ENCODE measurements at regions not wholly inside any gene's neighbourhood (a gene's known extent, or its start where the extent isn't known, plus 50 kb on each side); places are given as distances from the start of the nearest gene placed in this dataset.

GRCh38 chr2:200219309-200220113 is 87.0 kb upstream of the SPATS2L start:
- no peak for DNase-seq

GRCh38 chr2:200220251-200220650 is 86.2 kb upstream of the SPATS2L start:
- DNase-seq, result no peak

DNA sequence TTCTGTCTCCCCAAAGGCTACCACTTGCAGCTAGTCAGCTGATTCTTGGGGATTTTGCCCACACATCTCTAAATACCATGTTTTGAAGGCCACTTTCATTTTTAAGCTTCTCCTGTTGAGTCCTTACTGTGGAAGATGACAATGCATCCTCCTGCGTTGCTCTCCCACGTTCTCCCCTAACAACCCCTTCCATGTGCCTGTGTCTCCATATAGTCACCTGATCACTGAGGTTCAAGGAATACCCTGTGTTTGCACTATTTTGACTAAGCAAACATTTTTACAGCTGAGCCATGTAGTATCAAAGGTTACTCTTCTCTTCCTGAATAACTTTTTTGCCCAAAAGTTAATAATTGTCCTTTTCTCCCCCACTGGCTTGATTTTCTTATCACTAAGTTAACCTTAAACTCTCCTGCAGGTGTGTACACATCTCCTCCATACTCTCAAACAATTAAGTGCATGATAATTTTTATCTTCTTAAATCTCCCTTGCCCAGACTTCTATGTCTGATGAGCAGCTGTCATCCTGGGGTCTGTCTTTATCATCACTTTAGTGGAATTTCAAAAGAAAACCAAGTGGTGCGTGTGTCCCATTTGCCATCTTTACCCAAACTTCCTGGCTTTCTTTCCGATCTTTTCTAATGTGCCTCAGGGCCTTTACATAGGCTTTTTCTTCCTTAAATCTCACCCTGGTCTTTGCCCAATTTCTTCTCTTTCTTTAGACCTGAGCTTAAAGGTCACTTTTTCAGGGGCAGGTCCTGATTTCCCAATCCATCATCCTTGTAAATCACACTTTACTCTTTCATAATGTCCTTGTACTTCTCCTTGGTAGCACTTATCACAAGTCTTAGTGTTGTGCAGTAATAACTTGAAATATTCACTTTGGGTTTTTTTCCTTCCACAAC is 85.2 kb upstream of the SPATS2L start:
- no peak for DNase-seq

DNA sequence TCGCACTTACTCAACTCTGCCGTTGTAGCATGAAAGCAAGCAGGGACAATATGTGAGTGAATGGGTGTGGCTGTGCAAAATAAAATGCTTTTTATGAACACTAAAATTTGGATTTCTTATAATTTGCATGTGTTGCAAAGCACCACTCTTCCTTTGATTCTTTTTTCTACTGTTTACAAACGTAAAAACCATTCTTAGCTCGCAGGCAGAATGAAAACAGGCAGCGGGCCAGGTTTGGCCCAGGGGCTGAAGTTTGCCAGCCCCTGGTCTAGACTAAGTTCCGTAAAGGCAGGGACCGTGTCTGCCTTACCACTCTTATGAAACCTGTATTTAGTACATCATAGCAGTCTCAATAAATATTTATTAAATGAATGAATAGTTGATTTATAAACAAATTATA is 83.7 kb upstream of the SPATS2L start:
- DNase-seq, result no peak

GRCh38 chr2:200223205-200223784 is 83.2 kb upstream of the SPATS2L start:
- DNase-seq, result no peak

DNA sequence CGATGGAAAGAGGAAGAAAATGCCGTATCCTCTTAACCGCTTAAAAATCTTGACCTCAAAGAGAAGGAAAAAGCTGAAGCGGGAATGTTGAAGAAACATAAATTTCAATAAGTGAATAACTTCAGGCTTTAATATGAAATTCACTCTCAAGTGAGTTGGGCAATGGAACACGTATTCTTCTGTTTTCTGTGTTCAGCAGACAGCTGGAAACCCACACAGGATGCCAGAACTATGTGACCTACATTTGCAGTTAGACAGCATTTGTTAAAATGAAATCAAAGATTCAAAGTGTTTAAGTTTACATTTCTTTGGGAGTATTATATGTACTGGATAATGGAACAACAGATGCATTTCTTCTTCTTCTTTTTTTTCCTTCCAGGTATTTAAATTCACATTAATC is 80.5 kb upstream of the SPATS2L start:
- no peak for DNase-seq

- DNase-seq, result no peak
Measured at GRCh38 chr2:200226451-200227426, 79.8 kb upstream of the SPATS2L start.

GRCh38 chr2:200230716-200231115 is 75.8 kb upstream of the SPATS2L start:
- no peak for DNase-seq

DNA sequence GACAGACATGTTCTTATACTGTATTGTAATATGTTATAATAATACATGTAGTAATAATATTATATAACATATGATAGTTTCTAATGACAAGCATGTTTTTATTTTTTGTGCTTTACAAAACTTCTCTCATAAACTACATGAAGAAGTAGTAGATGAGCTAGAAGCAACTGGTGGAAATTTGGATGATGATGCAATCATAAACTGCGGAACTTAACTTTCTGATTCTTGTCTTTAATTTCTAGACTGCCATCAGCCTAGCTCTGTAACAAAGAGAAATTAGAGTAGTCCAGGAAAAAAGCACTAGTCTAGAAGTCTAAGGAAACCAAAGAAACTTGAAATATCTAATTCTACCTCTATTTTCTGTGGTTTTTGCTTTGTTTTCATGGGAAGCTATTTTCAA is 71.0 kb upstream of the SPATS2L start:
- no peak for DNase-seq

- DNase-seq, result no peak
Measured at GRCh38 chr2:200239216-200239615, 67.3 kb upstream of the SPATS2L start.

DNA sequence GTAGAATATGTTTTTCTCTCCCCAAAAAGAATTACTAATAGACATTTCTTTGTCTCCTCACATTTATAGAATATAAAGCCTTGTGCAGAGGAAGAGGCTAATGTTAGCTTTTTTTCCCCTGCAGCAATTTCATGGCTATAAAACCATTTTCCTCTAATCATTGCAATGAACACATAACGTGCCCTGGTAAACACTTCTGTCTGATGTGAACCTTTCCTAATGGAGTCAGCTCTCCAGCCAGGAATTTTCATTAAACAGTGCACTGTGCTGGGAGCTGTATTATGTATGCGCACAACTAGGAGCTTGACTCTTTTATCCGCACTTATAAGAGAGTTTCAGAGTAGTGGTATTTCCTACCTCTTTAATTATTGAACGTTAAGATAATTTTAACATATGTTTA is 63.9 kb upstream of the SPATS2L start:
- no peak for DNase-seq

DNA sequence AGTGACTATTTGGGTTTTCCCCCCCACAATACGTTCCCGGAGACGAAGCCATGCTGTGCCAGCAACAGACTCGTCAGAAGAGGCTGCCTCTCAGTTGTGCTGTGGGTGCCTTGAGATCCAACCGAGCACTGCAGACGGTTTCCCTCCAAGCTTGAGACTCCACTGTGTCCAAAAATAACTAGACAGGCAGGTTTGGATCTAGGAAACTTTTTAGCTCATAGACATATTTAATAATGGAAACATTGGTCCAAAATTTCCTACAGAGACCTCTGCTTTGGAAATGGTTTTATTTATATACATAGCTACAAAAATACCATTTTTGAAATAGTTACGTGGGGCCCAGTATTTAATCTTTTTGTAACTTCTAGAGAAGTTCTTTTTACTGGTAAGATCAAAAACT is 63.1 kb upstream of the SPATS2L start:
- no peak for DNase-seq

- DNase-seq, result no peak
Measured at GRCh38 chr2:200244111-200244510, 62.4 kb upstream of the SPATS2L start.

DNA sequence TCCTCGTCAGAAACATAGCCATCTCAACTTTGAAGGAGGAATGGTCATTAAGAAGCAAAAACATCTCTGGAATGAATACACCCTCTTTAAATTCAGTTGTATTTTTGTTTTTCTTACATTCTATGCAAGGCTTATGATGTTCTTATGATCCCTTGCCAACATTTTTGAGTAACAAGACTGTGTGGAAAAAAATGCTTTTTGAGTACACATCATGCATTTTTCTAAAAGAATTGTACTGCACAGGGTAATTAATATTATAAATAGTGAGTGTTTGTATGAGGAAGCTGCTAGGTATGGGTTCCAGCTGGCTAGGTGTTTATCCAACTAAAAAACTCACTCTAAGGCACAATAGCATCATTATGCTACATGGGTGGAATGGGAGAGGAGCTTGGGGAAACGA is 59.0 kb upstream of the SPATS2L start:
- DNase-seq, result no peak

GRCh38 chr2:200252265-200253067 is 54.0 kb upstream of the SPATS2L start:
- DNase-seq, result no peak

- no peak for DNase-seq
Measured at GRCh38 chr2:200253639-200254038, 52.9 kb upstream of the SPATS2L start.

DNA sequence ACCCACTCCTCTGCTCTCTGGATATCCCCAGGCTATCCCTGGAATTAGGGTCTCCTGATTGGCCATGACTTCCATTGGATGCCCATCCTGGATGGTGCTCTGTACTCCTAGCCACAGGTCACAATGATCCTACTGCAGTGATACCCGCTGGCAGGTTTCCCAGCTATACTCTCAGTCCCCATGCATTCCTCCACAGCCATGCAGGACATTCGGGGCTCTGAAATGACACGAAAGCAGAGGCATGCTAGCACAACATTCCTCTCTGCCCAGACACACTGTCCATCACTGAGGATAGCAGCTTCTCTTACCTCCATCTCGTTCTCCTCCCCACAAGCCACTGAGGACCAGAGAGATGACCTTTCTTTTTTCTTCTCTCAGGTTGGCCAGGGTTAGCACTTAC is 51.7 kb upstream of the SPATS2L start:
- DNase-seq, result no peak

DNA sequence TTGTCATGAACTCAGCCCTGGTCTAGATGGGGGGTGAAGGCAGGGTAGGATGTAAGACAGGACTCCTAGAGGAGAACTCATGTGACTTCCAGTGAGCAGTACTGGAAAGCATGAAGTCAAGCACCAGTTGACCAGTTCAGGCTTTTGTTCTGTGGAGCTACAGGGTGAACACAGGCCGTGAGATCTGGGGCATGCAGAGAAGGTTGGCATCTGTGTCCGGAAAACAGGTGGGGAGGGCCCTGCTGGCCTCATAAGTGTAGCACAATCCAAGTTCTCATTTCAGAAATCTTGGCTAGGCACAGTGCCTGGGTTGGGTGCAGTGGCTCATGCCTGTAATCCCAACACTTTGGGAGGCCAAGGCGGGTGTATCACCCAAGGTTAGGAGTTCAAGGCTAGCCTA is 50.9 kb upstream of the SPATS2L start:
- DNase-seq, result no peak

Data from GDM1 (cell line).